Thyroid gland (tissue), 4 donors: ENCODE measurements at regions not wholly inside any gene's neighbourhood (a gene's known extent, or its start where the extent isn't known, plus 50 kb on each side); places are given as distances from the start of the nearest gene placed in this dataset.
"Not testable (repeated sequence)": the region's sequence is repeated elsewhere in the genome, so short reads cannot be mapped to it uniquely, and the experiment has no call there.

Experiments
- DNase-seq, 2 donors: peaks; one replicate each; pipeline ENCODE4 v3.0.0-alpha.2; 2019
- H3K27ac ChIP-seq, 3 donors: fragments of 200-600 bp; sonication (generic); 1 replicate in 2 of 3; 2 replicates in 1 of 3; pipeline ENCODE4 v1.5.1; 2016 to 2019; ENCODE audit warnings: mild to moderate bottlenecking in 1 of 3, moderate library complexity in 1 of 3
- H3K27me3 ChIP-seq: fragments of 200-600 bp; sonication (generic); one replicate; pipeline ENCODE4 v1.5.1; 2019
- H3K36me3 ChIP-seq, 2 donors: fragments of 200-600 bp; sonication (generic); one replicate each; pipeline ENCODE4 v1.5.1; 2016 to 2019
- H3K4me1 ChIP-seq, 2 donors: fragments of 200-600 bp; sonication (generic); one replicate each; pipeline ENCODE4 v1.5.1; 2017 to 2019
- H3K4me3 ChIP-seq, 3 donors: fragments of 200-600 bp; sonication (generic); replicated peaks in 1 of 3; 1 replicate in 2 of 3; 2 replicates in 1 of 3; pipeline ENCODE4 v1.5.1; 2016; ENCODE audit warnings: mild to moderate bottlenecking in 1 of 3
- H3K9me3 ChIP-seq: fragments of 200-600 bp; sonication (generic); one replicate; pipeline ENCODE4 v1.5.1; 2017
- POLR2A ChIP-seq, 2 donors: fragments of 450-650 bp; IDR thresholded peaks; one replicate each; pipeline ENCODE4 v1.6.1; 2017; ENCODE audit warnings: antibody characterized with exemption in 2 of 2, mild to moderate bottlenecking in 2 of 2, moderate library complexity in 1 of 2
- WGBS, 2 donors: methylation state at CpG; one replicate each; pipeline ENCODE4 v1.1.5; 2017; 5-methylcytosine and 5-hydroxymethylcytosine counted together
- intact Hi-C: fragments of 100-400 bp; cut with DNase I; formaldehyde crosslinking; loops from one replicate; pipeline ENCODE4 v1.15.1; 2023
- TF ChIP-seq, protein P1 (sequence below), 6 experiments: fragments of 200-600 bp in 3 of 6; fragments of 450-650 bp in 3 of 6; sonication (generic) in 3 of 6; IDR thresholded peaks; one replicate each; pipeline ENCODE4 v1.5.1; 2016 to 2019; ENCODE audit warnings: antibody characterized with exemption in 6 of 6, mild to moderate bottlenecking in 2 of 6, inconsistent platforms in 1 of 6, moderate library complexity in 1 of 6

DNA sequence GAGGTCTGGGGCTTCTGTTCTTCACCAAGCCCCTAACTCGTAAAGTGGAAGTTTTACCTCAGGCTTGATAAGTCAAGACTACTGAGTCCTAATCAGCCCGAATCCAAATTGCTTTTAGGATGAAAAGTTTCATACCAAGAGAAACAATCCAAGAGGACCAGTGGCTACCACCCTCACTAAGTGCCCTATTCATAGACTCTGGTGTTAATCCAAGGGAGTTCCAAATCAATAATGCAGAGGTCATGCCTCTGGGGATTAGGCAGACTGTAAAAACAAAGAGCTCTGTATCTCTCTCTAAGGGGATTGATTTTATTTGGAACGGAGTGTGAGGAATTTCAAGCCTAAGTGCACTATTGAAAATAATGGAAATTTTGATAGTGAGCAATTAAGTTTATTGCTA lies 76.3 kb upstream of the LMNTD1 start:
- TF ChIP-seq, protein P1, sequence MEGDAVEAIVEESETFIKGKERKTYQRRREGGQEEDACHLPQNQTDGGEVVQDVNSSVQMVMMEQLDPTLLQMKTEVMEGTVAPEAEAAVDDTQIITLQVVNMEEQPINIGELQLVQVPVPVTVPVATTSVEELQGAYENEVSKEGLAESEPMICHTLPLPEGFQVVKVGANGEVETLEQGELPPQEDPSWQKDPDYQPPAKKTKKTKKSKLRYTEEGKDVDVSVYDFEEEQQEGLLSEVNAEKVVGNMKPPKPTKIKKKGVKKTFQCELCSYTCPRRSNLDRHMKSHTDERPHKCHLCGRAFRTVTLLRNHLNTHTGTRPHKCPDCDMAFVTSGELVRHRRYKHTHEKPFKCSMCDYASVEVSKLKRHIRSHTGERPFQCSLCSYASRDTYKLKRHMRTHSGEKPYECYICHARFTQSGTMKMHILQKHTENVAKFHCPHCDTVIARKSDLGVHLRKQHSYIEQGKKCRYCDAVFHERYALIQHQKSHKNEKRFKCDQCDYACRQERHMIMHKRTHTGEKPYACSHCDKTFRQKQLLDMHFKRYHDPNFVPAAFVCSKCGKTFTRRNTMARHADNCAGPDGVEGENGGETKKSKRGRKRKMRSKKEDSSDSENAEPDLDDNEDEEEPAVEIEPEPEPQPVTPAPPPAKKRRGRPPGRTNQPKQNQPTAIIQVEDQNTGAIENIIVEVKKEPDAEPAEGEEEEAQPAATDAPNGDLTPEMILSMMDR (IDR thresholded peaks at IDR 0.05), result no peak
- no peak for TF ChIP-seq POLR2A (IDR thresholded peaks at IDR 0.05)
- H3K36me3 ChIP-seq, result no peaks in the 10 kb centered on the region
- H3K27ac ChIP-seq, result no peak overlapping the region
- no peaks in the 10 kb centered on the region for H3K4me1 ChIP-seq
- 73% methylated on average over 3 of the region's 3 CpGs for WGBS, 2 donors
- H3K4me3 ChIP-seq, result no peak overlapping the region
- DNase-seq, result no peak
- intact Hi-C loops, result no loop called here
- no peaks in the 10 kb centered on the region for H3K27me3 ChIP-seq
- no peaks in the 10 kb centered on the region for H3K9me3 ChIP-seq

DNA sequence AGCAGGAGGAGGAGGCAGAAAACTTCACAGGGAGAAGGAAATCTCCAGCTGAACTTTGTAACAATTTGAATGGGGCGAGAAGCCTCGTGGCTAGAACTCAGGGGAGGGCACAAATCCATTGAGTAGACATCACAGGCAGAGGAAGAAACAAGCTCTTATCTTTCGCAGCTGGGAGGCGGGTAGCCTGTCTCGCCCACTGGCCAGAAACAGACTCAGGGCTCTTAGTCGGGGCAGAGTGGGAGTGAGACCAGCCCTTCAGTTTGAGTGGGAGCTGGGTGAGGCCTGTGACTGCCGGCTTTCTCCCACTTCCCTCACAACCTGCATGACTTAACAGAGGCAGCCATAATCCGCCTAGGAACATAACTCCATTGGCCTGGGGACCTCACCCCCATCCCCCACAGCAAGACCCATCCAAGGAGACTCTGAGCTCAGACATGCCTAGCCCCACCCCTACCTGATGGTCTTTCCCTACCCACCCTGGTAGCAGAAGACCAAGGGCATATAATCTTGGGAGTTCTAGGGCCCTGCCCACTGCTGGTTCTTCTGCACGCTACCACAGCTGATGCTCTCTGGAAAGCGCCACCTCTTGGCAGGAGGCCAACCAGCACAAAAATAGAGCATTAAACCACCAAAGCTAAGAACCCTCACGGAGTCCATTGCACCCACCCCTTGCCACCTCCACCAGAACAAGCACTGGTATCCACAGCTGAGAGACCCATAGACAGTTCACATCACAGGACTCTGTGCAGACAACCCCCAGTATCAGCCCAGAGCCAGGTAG lies 77.8 kb upstream of the LMNTD1 start:
- H3K4me1 ChIP-seq, H3K36me3 ChIP-seq, H3K27me3 ChIP-seq, H3K4me3 ChIP-seq, DNase-seq, H3K27ac ChIP-seq, intact Hi-C loops, H3K9me3 ChIP-seq: not testable (repeated sequence)
- 75 to 77% methylated on average over 11 of the region's 11 CpGs for WGBS, 2 donors

DNA sequence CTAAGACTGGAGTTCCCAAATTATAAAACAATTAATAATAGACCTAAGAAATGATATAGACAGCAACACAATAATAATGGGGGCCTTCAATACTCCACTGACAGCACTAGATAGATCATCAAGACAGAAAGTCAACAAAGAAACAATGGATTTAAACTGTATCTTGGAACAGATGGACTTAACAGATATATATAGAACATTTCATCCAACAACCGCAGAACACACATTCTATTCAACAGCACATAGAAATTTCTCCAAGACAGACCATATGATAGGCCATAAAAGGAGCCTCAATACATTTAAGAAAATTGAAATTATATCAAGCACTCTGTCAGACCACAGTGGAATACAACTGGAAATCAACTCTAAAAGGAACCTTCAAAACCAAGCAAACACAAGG lies 80.1 kb upstream of the LMNTD1 start:
- DNase-seq, H3K36me3 ChIP-seq, H3K9me3 ChIP-seq, intact Hi-C loops, H3K4me3 ChIP-seq, H3K27me3 ChIP-seq, H3K27ac ChIP-seq, H3K4me1 ChIP-seq: not testable (repeated sequence)
- 89 to 96% methylated on average over 1 of the region's 1 CpG for WGBS, 2 donors

DNA sequence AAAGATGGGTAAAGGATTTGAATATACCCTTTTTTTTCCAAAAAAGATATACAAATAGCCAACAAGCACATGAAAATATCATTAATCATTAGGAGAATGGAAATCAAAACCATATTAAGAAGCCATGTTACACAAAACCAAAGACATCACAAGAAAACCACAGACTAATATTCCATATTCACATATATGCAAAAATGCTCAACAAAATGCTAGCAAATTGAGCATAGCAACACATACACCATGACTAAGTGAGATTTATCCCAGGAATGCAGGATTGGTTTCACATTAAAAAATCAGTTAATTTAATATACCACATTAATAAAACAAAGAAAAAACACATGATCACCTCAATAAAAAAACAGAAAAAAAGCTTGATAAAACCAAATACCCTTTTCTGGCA lies 84.7 kb upstream of the LMNTD1 start:
- Histone ChIP-seq H3K4me3 (no peak overlapping the region), H3K9me3 (no peaks in the 10 kb centered on the region), H3K4me1 (no peaks in the 10 kb centered on the region), H3K27ac (no peak overlapping the region), H3K27me3 (no peaks in the 10 kb centered on the region), H3K36me3 (no peaks in the 10 kb centered on the region)
- intact Hi-C loops, result no loop called here
- no peak for TF ChIP-seq POLR2A (IDR thresholded peaks at IDR 0.05)
- TF ChIP-seq, protein P1 (IDR thresholded peaks at IDR 0.05), result no peak
- no peak for DNase-seq

DNA sequence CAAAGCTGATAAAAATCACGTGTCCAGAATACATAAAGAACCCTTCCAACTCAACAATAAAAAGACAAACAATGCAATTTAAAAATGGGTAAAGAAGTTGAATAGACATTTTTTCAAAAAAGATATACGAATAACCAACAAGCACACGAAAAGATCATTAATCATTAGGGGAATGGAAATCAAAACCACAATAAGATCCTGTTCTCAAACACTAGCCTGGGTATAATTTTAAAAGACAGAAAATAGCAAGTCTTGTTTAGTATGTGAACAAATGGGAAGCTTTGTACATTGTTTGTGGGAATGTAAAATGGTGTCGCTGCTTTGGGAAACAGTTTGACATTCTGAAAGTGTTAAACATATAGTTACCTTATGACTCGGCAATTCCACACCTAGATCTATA lies 86.3 kb upstream of the LMNTD1 start:
- H3K4me1 ChIP-seq, result no peaks in the 10 kb centered on the region
- no peaks in the 10 kb centered on the region for H3K27me3 ChIP-seq
- H3K27ac ChIP-seq, result no peak overlapping the region
- no peak overlapping the region for H3K4me3 ChIP-seq
- DNase-seq, result no peak
- H3K9me3 ChIP-seq, result no peaks in the 10 kb centered on the region
- intact Hi-C loops, result no loop called here
- 86 to 87% methylated on average over 5 of the region's 5 CpGs for WGBS, 2 donors
- H3K36me3 ChIP-seq, result no peaks in the 10 kb centered on the region
- TF ChIP-seq, protein P1 (IDR thresholded peaks at IDR 0.05), result no peak
- no peak for TF ChIP-seq POLR2A (IDR thresholded peaks at IDR 0.05)

DNA sequence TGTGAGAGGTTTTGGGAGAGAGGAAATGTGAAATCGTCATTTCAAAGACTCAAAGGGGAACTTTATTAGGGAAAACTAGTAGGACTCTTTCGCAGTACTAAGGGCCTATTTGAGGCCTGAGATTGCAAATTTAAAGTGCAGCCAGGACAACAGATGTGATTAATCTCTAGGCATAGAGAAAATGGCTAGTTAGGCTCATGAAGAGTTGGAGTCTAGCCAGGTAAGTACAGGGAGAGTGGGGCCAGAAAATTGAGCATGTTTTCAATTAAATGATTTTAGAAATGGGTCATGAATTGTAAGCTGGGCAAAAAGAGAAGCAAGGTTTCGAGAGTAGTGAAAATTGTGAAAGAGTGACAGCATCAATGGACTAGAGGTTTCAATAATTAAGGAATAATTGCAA lies 91.9 kb upstream of the LMNTD1 start:
- no peak for DNase-seq
- H3K4me1 ChIP-seq, result peaks cover 7 to 8% of the 10 kb centered on the region in 2 donors
- WGBS, 2 donors, result 74 to 84% methylated on average over 3 of the region's 3 CpGs
- TF ChIP-seq POLR2A (IDR thresholded peaks at IDR 0.05), result no peak
- TF ChIP-seq, protein P1 (IDR thresholded peaks at IDR 0.05), result no peak
- no peak overlapping the region for H3K27ac ChIP-seq
- H3K4me3 ChIP-seq, result no peak overlapping the region
- H3K9me3 ChIP-seq, result no peaks in the 10 kb centered on the region
- no peaks in the 10 kb centered on the region for H3K27me3 ChIP-seq
- H3K36me3 ChIP-seq, result no peaks in the 10 kb centered on the region
- intact Hi-C loops, result no loop called here
